HCT116 (cell line): ENCODE measurements at regions not wholly inside any gene's neighbourhood (a gene's known extent, or its start where the extent isn't known, plus 50 kb on each side); places are given as distances from the start of the nearest gene placed in this dataset.

Source experiments
- ATAC-seq: fragments of 200-7000 bp; cut with Tn5 transposase; 2 replicates; pipeline ENCODE4 v1.9.1; 2020; ENCODE audit warnings: mild to moderate bottlenecking, moderate library complexity
- BruUV-seq: library from RNA; stranded (reverse); fragments of 400-500 nt; replicated peaks from 2 replicates; lab custom pipeline; 2021; lab: Mats Ljungman, UMichigan
- CTCF ChIA-PET: fragments of 300-600 bp; sonication (Branson Sonifier 250); formaldehyde crosslinking; loops from one replicate; lab custom pipeline; 2021; ENCODE audit warnings: antibody characterized with exemption; lab: Charles Lee
- POLR2A ChIA-PET: fragments of 300-600, 350-600 bp; sonication (Branson Sonifier 250); formaldehyde crosslinking; loops from one replicate; lab custom pipeline; 2021; ENCODE audit warnings: antibody characterized with exemption; lab: Charles Lee
- RAD21 ChIA-PET, 2 experiments: fragments of 300-600 bp; sonication (Branson Sonifier 250); formaldehyde crosslinking; loops; one replicate each; lab custom pipeline; 2023; ENCODE audit warnings: low total read pairs in 2 of 2; ENCODE audit not compliant: uncharacterized antibody in 2 of 2, unreplicated experiment in 2 of 2, low non-redundant PET in 1 of 2; lab: Charles Lee
- DNase-seq: peaks from one replicate; pipeline ENCODE4 v3.0.0-alpha.2; 2010; ENCODE audit warnings: low read depth, low spot score
- H2AFZ ChIP-seq: fragments of 200-600 bp; shearing (Covaris generic), sonication (generic); 2 replicates; pipeline ENCODE4 v1.6.1; 2017; ENCODE audit warnings: low read depth, mixed run types, mixed read lengths, antibody characterized with exemption, low read length; ENCODE audit not compliant: poor library complexity, severe bottlenecking
- H3K27ac ChIP-seq: 2 replicates; pipeline ENCODE4 v1.5.1; 2012; ENCODE audit warnings: low read depth, low read length
- H3K27me3 ChIP-seq: fragments of 200-600 bp; sonication (generic); 2 replicates; pipeline ENCODE4 v1.6.1; 2016; ENCODE audit warnings: mixed run types, low read length, mixed read lengths; ENCODE audit not compliant: insufficient read depth
- H3K36me3 ChIP-seq, 2 experiments: fragments of 200-500 bp in 1 of 2; fragments of 200-600 bp in 1 of 2; sonication (Bioruptor generic) in 1 of 2; sonication (generic) in 1 of 2; 2 replicates each; pipeline versions ENCODE4 v1.5.1 to v1.6.1; 2014 to 2016; ENCODE audit warnings: low read length in 2 of 2, inconsistent platforms in 1 of 2, mixed read lengths in 1 of 2, mixed run types in 1 of 2; ENCODE audit not compliant: insufficient read depth in 2 of 2, control insufficient read depth in 1 of 2
- H3K4me1 ChIP-seq, 2 experiments: fragments of 200-600 bp in 1 of 2; sonication (generic) in 1 of 2; 2 replicates each; pipeline versions ENCODE4 v1.5.1 to v1.6.1; 2012 to 2017; ENCODE audit warnings: low read length in 2 of 2, inconsistent platforms in 1 of 2, mild to moderate bottlenecking in 1 of 2, mixed read lengths in 1 of 2, mixed run types in 1 of 2, moderate library complexity in 1 of 2; ENCODE audit not compliant: insufficient read depth in 2 of 2, control insufficient read depth in 1 of 2
- H3K4me2 ChIP-seq: fragments of 200-600 bp; sonication (generic); 2 replicates; pipeline ENCODE4 v1.6.1; 2017; ENCODE audit warnings: mixed run types, low read length, mixed read lengths
- H3K4me3 ChIP-seq, 2 experiments: fragments of 200-600 bp in 1 of 2; sonication (generic) in 1 of 2; replicated peaks in 1 of 2; 2 replicates each; pipeline ENCODE4 v1.5.1; 2011 to 2016; ENCODE audit warnings: low read length in 2 of 2, control low read depth in 1 of 2, low read depth in 1 of 2, mild to moderate bottlenecking in 1 of 2, mixed read lengths in 1 of 2, mixed run types in 1 of 2
- H3K79me2 ChIP-seq: fragments of 200-600 bp; sonication (generic); 2 replicates; pipeline ENCODE4 v1.6.1; 2017; ENCODE audit warnings: mild to moderate bottlenecking, mixed run types, low read length, moderate library complexity, mixed read lengths; ENCODE audit not compliant: insufficient read depth
- H3K9ac ChIP-seq: fragments of 200-600 bp; sonication (generic); 2 replicates; pipeline ENCODE4 v1.6.1; 2016; ENCODE audit warnings: low read length, mixed read lengths
- H3K9me2 ChIP-seq: fragments of 200-600 bp; sonication (generic), shearing (Covaris generic); 2 replicates; pipeline ENCODE4 v1.6.1; 2017; ENCODE audit warnings: mixed run types, mild to moderate bottlenecking, moderate library complexity; ENCODE audit not compliant: insufficient read depth
- H3K9me3 ChIP-seq, 2 experiments: fragments of 200-500 bp in 1 of 2; fragments of 200-600 bp in 1 of 2; sonication (Bioruptor generic) in 1 of 2; sonication (generic) in 1 of 2; 2 replicates each; pipeline ENCODE4 v1.6.1; 2014 to 2017; ENCODE audit warnings: low read length in 2 of 2, mixed read lengths in 2 of 2, inconsistent platforms in 1 of 2, low read depth in 1 of 2, mild to moderate bottlenecking in 1 of 2, mixed run types in 1 of 2, moderate library complexity in 1 of 2; ENCODE audit not compliant: control insufficient read depth in 1 of 2, insufficient read depth in 1 of 2
- H4K20me1 ChIP-seq: fragments of 200-600 bp; sonication (generic), shearing (Covaris generic); 2 replicates; pipeline ENCODE4 v1.6.1; 2017; ENCODE audit warnings: mixed run types, mild to moderate bottlenecking, moderate library complexity; ENCODE audit not compliant: insufficient read depth
- CBX3 ChIP-seq: IDR thresholded peaks from 2 replicates; pipeline ENCODE4 v1.6.1; 2012; ENCODE audit warnings: low read depth
- CEBPB ChIP-seq: IDR thresholded peaks from 2 replicates; pipeline ENCODE4 v1.6.1; 2012; ENCODE audit warnings: low read depth
- EZH2 ChIP-seq: fragments of 200-600 bp; sonication (generic); IDR thresholded peaks from 2 replicates; pipeline ENCODE4 v1.6.1; 2017; ENCODE audit warnings: antibody characterized with exemption, mixed run types
- EZH2phosphoT487 ChIP-seq: fragments of 200-600 bp; IDR thresholded peaks from 2 replicates; pipeline ENCODE4 v1.6.1; 2018; ENCODE audit warnings: antibody characterized with exemption, borderline replicate concordance
- FOSL1 ChIP-seq: IDR thresholded peaks from 2 replicates; pipeline ENCODE4 v1.6.1; 2012; ENCODE audit warnings: low read depth
- POLR2A ChIP-seq: IDR thresholded peaks from 2 replicates; pipeline ENCODE4 v1.7.0; 2011; ENCODE audit warnings: borderline replicate concordance; ENCODE audit not compliant: insufficient read depth, insufficient read length; ENCODE audit errors: extremely low read depth
- RAD21 ChIP-seq: IDR thresholded peaks from 2 replicates; pipeline ENCODE4 v1.6.1; 2012; ENCODE audit warnings: low read depth, mild to moderate bottlenecking
- SIN3A ChIP-seq: IDR thresholded peaks from 2 replicates; pipeline ENCODE4 v1.6.1; 2012; ENCODE audit warnings: low read depth
- SP1 ChIP-seq: IDR thresholded peaks from 2 replicates; pipeline ENCODE4 v1.6.1; 2012; ENCODE audit warnings: low read depth
- SRF ChIP-seq: IDR thresholded peaks from 2 replicates; pipeline ENCODE4 v1.6.1; 2012; ENCODE audit warnings: low read depth
- TCF7L2 ChIP-seq: IDR thresholded peaks from 2 replicates; pipeline ENCODE4 v1.7.0; 2011; ENCODE audit warnings: borderline replicate concordance, inconsistent platforms; ENCODE audit not compliant: insufficient read depth, insufficient read length; ENCODE audit errors: extremely low read depth
- YY1 ChIP-seq: IDR thresholded peaks from 2 replicates; pipeline ENCODE4 v1.6.1; 2011; ENCODE audit warnings: low read length, low read depth, moderate library complexity, mild to moderate bottlenecking; ENCODE audit not compliant: insufficient replicate concordance; ENCODE audit errors: extremely low read depth
- ZFX ChIP-seq: fragments of 450-650 bp; IDR thresholded peaks from 2 replicates; pipeline ENCODE4 v1.6.1; 2017
- ZNF274 ChIP-seq: fragments of 200-500 bp; sonication (Bioruptor generic); IDR thresholded peaks from 2 replicates; pipeline ENCODE4 v1.6.1; 2014; ENCODE audit warnings: mild to moderate bottlenecking, low read depth, low read length, inconsistent platforms
- intact Hi-C: fragments of 100-400 bp; cut with micrococcal nuclease; formaldehyde crosslinking; loops from 2 replicates; pipeline ENCODE4 v1.10.0; 2022
- TF ChIP-seq, protein P1 (sequence below), 3 experiments: fragments of 200-600 bp in 1 of 3; sonication (generic) in 1 of 3; IDR thresholded peaks in 2 of 3; conservative IDR thresholded peaks in 1 of 3; 2 replicates each; pipeline ENCODE4 v1.5.1; 2012 to 2017; ENCODE audit warnings: low read depth in 2 of 3, low read length in 2 of 3, antibody characterized with exemption in 1 of 3, borderline replicate concordance in 1 of 3, control low read depth in 1 of 3, mild to moderate bottlenecking in 1 of 3, mixed read lengths in 1 of 3, mixed run types in 1 of 3, moderate library complexity in 1 of 3; ENCODE audit not compliant: insufficient read depth in 1 of 3
- TF ChIP-seq, protein P2 (sequence below): IDR thresholded peaks from 2 replicates; pipeline ENCODE4 v1.6.1; 2012; ENCODE audit warnings: low read depth

DNA sequence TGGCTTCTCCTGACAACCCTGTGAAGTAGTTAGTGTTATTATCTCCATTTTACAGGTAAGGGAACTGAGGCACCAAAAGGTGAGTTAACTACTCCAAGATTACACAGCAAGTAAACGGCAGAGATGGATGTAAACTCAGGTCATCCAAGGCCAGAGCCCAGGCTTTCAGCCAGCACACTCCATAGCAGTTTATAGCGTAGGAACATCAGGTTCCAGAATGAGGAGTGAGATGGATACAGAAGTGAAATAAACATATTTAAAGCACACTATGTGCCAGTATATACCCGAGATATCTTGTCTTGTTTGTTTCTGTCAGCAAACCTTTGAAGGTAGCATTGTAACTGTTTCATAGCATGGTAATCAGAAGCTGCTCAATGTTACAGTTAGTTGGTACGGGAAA lies 279.0 kb downstream of the OXSM start:
- no peak for ATAC-seq
- Histone ChIP-seq H2AFZ (no peak overlapping the region), H3K27ac (no peak overlapping the region), H3K79me2 (no peaks in the 10 kb centered on the region), H4K20me1 (no peaks in the 10 kb centered on the region), H3K4me3 (no peak overlapping the region), H3K9me2 (no peaks in the 10 kb centered on the region), H3K36me3 (no peaks in the 10 kb centered on the region), H3K9ac (no peak overlapping the region), H3K4me1 (no peaks in the 10 kb centered on the region), H3K9me3 (no peaks in the 10 kb centered on the region), H3K4me2 (no peak overlapping the region), H3K27me3 (no peaks in the 10 kb centered on the region)
- TF ChIP-seq CBX3 (no peak), SIN3A (no peak), EZH2phosphoT487 (no peak), SRF (no peak), SP1 (no peak), EZH2 (no peak), YY1 (no peak), ZFX (no peak), ZNF274 (no peak), POLR2A (no peak), RAD21 (no peak), FOSL1 (no peak), CEBPB (no peak), TCF7L2 (no peak)
- TF ChIP-seq, protein P1, sequence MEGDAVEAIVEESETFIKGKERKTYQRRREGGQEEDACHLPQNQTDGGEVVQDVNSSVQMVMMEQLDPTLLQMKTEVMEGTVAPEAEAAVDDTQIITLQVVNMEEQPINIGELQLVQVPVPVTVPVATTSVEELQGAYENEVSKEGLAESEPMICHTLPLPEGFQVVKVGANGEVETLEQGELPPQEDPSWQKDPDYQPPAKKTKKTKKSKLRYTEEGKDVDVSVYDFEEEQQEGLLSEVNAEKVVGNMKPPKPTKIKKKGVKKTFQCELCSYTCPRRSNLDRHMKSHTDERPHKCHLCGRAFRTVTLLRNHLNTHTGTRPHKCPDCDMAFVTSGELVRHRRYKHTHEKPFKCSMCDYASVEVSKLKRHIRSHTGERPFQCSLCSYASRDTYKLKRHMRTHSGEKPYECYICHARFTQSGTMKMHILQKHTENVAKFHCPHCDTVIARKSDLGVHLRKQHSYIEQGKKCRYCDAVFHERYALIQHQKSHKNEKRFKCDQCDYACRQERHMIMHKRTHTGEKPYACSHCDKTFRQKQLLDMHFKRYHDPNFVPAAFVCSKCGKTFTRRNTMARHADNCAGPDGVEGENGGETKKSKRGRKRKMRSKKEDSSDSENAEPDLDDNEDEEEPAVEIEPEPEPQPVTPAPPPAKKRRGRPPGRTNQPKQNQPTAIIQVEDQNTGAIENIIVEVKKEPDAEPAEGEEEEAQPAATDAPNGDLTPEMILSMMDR (IDR thresholded peaks at IDR 0.05 in 2 of 3, conservative IDR thresholded peaks at IDR 0.05 in 1 of 3; ENCODE audit: borderline replicate concordance in 1 of 3, insufficient read depth in 1 of 3, low read depth in 2 of 3, low read length in 2 of 3), result no peak
- TF ChIP-seq, protein P2, sequence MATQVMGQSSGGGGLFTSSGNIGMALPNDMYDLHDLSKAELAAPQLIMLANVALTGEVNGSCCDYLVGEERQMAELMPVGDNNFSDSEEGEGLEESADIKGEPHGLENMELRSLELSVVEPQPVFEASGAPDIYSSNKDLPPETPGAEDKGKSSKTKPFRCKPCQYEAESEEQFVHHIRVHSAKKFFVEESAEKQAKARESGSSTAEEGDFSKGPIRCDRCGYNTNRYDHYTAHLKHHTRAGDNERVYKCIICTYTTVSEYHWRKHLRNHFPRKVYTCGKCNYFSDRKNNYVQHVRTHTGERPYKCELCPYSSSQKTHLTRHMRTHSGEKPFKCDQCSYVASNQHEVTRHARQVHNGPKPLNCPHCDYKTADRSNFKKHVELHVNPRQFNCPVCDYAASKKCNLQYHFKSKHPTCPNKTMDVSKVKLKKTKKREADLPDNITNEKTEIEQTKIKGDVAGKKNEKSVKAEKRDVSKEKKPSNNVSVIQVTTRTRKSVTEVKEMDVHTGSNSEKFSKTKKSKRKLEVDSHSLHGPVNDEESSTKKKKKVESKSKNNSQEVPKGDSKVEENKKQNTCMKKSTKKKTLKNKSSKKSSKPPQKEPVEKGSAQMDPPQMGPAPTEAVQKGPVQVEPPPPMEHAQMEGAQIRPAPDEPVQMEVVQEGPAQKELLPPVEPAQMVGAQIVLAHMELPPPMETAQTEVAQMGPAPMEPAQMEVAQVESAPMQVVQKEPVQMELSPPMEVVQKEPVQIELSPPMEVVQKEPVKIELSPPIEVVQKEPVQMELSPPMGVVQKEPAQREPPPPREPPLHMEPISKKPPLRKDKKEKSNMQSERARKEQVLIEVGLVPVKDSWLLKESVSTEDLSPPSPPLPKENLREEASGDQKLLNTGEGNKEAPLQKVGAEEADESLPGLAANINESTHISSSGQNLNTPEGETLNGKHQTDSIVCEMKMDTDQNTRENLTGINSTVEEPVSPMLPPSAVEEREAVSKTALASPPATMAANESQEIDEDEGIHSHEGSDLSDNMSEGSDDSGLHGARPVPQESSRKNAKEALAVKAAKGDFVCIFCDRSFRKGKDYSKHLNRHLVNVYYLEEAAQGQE, result no peak
- intact Hi-C loops, result no loop called here
- BruUV-seq, result no TSS peak
- ChIA-PET POLR2A (no interaction called here), RAD21 (no interaction called here), CTCF (no interaction called here)
- DNase-seq, result no peak
